ENCODE measurements at regions not wholly inside any gene's neighbourhood (a gene's known extent, or its start where the extent isn't known, plus 50 kb on each side); places are given as distances from the start of the nearest gene placed in this dataset.
A peak's percentile ranks its signal among the peaks of the same experiment; 100 is the strongest.

DNA sequence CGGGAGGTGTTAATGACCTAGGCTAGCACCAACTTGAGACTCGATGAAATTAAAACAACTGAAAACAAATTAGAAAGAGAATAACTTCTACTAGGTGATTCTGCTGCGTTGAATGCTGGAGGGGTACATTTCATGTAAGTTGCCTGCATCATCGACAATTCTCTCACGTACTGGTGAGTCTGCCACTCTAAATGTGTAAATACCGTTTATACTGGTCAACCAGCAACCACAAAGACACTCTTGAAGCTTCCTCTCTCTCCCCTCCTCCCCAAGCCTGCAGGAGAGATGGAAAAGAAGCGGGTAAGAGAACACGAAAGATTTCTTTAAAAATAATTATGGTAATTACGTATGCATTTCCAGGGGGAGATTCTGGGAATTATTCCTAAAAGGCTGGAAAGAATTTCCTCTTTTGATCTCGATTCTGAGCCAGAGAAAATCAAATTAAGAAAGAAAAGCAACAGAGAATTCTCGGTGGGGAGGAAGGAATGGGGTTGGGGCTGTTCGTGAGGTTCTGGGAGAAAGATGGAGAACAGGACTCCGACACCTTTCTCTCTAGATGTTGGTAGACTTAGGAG, 68.6 kb upstream of the MRTFB start:
- Histone ChIP-seq H3K27ac (ENCODE audit: low read depth, low read length) (peak overlapping the region; percentile 37), H3K27me3 (ENCODE audit: control insufficient read depth in 5 of 5, insufficient read depth in 4 of 5, low read length in 5 of 5) (no peaks in the 10 kb centered on the region), H3K4me3 (ENCODE audit: low read depth in 1 of 5, low read length in 5 of 5) (peak overlapping the region; percentile 46 to 76 (median 59)), H3K9ac (ENCODE audit: low read length in 5 of 5) (peak overlapping the region in 2 of 5 donors; percentile 12 to 60), H3K4me1 (ENCODE audit: control insufficient read depth in 5 of 5, insufficient read depth in 5 of 5, low read length in 5 of 5) (peaks cover 8 to 50% (median 30%) of the 10 kb centered on the region in 5 donors), H3K36me3 (ENCODE audit: control insufficient read depth in 5 of 5, insufficient read depth in 5 of 5, low read length in 5 of 5) (no peaks in the 10 kb centered on the region), H3K9me3 (ENCODE audit: control insufficient read depth in 5 of 5, low read length in 5 of 5) (no peaks in the 10 kb centered on the region)

GRCh38 chr16:14003074-14003570, 68.0 kb upstream of the MRTFB start:
- H3K9ac ChIP-seq (ENCODE audit: low read length in 5 of 5): peak overlapping the region in 3 of 5 donors; percentile 12 to 75 (median 60)
- H3K4me1 ChIP-seq (ENCODE audit: control insufficient read depth in 5 of 5, insufficient read depth in 5 of 5, low read length in 5 of 5): peaks cover 8 to 46% (median 30%) of the 10 kb centered on the region in 5 donors
- H3K27me3 ChIP-seq (ENCODE audit: control insufficient read depth in 5 of 5, insufficient read depth in 4 of 5, low read length in 5 of 5): no peaks in the 10 kb centered on the region
- peak overlapping the region; percentile 46 to 76 (median 59) for H3K4me3 ChIP-seq (ENCODE audit: low read depth in 1 of 5, low read length in 5 of 5)
- H3K27ac ChIP-seq (ENCODE audit: low read depth, low read length): peak overlapping the region; percentile 37
- H3K9me3 ChIP-seq (ENCODE audit: control insufficient read depth in 5 of 5, low read length in 5 of 5): no peaks in the 10 kb centered on the region
- no peaks in the 10 kb centered on the region for H3K36me3 ChIP-seq (ENCODE audit: control insufficient read depth in 5 of 5, insufficient read depth in 5 of 5, low read length in 5 of 5)

DNA sequence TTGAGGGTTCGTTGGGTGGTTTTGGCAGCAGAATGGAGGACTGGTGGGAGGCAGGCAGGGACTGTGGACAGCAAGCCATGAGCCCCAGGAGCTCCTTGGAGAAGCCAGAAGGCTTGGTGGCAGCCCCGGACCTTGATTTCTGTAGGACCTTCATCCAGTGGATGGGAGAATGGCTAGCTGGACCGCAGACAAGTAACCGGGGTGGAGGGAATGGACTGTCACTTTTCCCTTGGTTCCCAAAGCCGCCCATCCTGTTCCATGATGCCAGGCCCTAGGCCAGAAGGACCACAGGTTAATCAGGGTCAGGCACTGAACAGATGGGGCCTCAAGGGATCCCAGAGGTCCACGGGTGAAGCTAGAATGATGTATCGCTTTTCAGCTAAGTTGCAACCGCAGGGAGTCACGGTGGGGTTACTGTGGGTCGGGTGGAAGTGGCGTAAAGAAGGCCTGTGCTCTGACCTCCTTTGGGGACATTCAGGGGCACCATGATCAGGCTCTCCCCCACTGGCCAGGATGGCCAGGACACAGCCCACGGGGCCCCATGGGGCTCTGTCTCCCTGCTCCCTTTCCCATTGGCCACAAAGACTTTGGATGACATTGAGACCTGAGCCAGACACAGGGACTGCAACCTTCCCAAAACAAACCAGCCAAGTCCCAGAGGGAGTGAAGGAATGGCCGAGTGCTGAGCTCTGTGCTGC, 66.9 kb upstream of the MRTFB start:
- peaks cover 8 to 42% (median 30%) of the 10 kb centered on the region in 5 donors for H3K4me1 ChIP-seq (ENCODE audit: control insufficient read depth in 5 of 5, insufficient read depth in 5 of 5, low read length in 5 of 5)
- H3K27ac ChIP-seq (ENCODE audit: low read depth, low read length): peak overlapping the region; percentile 65
- H3K36me3 ChIP-seq (ENCODE audit: control insufficient read depth in 5 of 5, insufficient read depth in 5 of 5, low read length in 5 of 5): no peaks in the 10 kb centered on the region

GRCh38 chr16:14004729-14005315, 66.3 kb upstream of the MRTFB start:
- H3K4me3 ChIP-seq (ENCODE audit: low read depth in 1 of 5, low read length in 5 of 5): peak overlapping the region in 1 of 5 donors; percentile 9
- H3K4me1 ChIP-seq (ENCODE audit: control insufficient read depth in 5 of 5, insufficient read depth in 5 of 5, low read length in 5 of 5): peaks cover 8 to 36% (median 30%) of the 10 kb centered on the region in 5 donors
- peak overlapping the region in 1 of 5 donors; percentile 38 for H3K9ac ChIP-seq (ENCODE audit: low read length in 5 of 5)
- peak overlapping the region; percentile 65 for H3K27ac ChIP-seq (ENCODE audit: low read depth, low read length)
- no peaks in the 10 kb centered on the region for H3K36me3 ChIP-seq (ENCODE audit: control insufficient read depth in 5 of 5, insufficient read depth in 5 of 5, low read length in 5 of 5)
- H3K27me3 ChIP-seq (ENCODE audit: control insufficient read depth in 5 of 5, insufficient read depth in 4 of 5, low read length in 5 of 5): no peaks in the 10 kb centered on the region
- H3K9me3 ChIP-seq (ENCODE audit: control insufficient read depth in 5 of 5, low read length in 5 of 5): no peaks in the 10 kb centered on the region

More for the DNA sequence above, 66.9 kb upstream of the MRTFB start:
- Histone ChIP-seq H3K27me3 (ENCODE audit: control insufficient read depth in 5 of 5, insufficient read depth in 4 of 5, low read length in 5 of 5) (no peaks in the 10 kb centered on the region), H3K4me3 (ENCODE audit: low read depth in 1 of 5, low read length in 5 of 5) (peak overlapping the region in 1 of 5 donors; percentile 9), H3K9me3 (ENCODE audit: control insufficient read depth in 5 of 5, low read length in 5 of 5) (no peaks in the 10 kb centered on the region), H3K9ac (ENCODE audit: low read length in 5 of 5) (peak overlapping the region in 1 of 5 donors; percentile 38)

DNA sequence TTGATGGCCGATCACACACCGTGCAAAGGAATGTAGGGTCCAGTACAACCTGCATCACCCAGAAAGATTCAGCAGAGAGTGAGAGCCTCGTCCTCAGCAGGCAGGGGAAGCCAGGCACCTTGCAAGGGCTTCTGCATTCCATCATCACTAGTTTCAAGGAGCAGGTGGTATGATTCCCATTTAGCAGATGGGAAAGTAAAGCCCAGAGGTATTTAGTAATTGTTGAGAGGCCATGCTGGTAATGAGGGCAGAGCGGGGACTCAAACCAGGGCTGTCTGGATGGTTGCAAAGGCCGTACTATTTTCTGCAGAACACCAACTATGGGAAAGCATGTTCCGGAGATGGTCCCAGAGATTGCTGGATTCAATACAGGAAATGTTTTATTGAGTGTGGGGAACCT, 65.8 kb upstream of the MRTFB start:
- H3K27me3 ChIP-seq (ENCODE audit: control insufficient read depth in 5 of 5, insufficient read depth in 4 of 5, low read length in 5 of 5): no peaks in the 10 kb centered on the region
- H3K27ac ChIP-seq (ENCODE audit: low read depth, low read length): peak overlapping the region; percentile 65
- no peaks in the 10 kb centered on the region for H3K36me3 ChIP-seq (ENCODE audit: control insufficient read depth in 5 of 5, insufficient read depth in 5 of 5, low read length in 5 of 5)
- no peak overlapping the region for H3K4me3 ChIP-seq (ENCODE audit: low read depth in 1 of 5, low read length in 5 of 5)
- peaks cover 8 to 33% (median 30%) of the 10 kb centered on the region in 5 donors for H3K4me1 ChIP-seq (ENCODE audit: control insufficient read depth in 5 of 5, insufficient read depth in 5 of 5, low read length in 5 of 5)
- no peak overlapping the region for H3K9ac ChIP-seq (ENCODE audit: low read length in 5 of 5)
- H3K9me3 ChIP-seq (ENCODE audit: control insufficient read depth in 5 of 5, low read length in 5 of 5): no peaks in the 10 kb centered on the region

- Histone ChIP-seq H3K9me3 (ENCODE audit: control insufficient read depth in 5 of 5, low read length in 5 of 5) (no peaks in the 10 kb centered on the region), H3K36me3 (ENCODE audit: control insufficient read depth in 5 of 5, insufficient read depth in 5 of 5, low read length in 5 of 5) (no peaks in the 10 kb centered on the region), H3K27me3 (ENCODE audit: control insufficient read depth in 5 of 5, insufficient read depth in 4 of 5, low read length in 5 of 5) (no peaks in the 10 kb centered on the region), H3K9ac (ENCODE audit: low read length in 5 of 5) (no peak overlapping the region), H3K4me3 (ENCODE audit: low read depth in 1 of 5, low read length in 5 of 5) (no peak overlapping the region), H3K27ac (ENCODE audit: low read depth, low read length) (no peak overlapping the region), H3K4me1 (ENCODE audit: control insufficient read depth in 5 of 5, insufficient read depth in 5 of 5, low read length in 5 of 5) (peaks cover 12 to 41% (median 38%) of the 10 kb centered on the region in 5 donors)
Measured at GRCh38 chr16:14007450-14007849, 63.7 kb upstream of the MRTFB start.

DNA sequence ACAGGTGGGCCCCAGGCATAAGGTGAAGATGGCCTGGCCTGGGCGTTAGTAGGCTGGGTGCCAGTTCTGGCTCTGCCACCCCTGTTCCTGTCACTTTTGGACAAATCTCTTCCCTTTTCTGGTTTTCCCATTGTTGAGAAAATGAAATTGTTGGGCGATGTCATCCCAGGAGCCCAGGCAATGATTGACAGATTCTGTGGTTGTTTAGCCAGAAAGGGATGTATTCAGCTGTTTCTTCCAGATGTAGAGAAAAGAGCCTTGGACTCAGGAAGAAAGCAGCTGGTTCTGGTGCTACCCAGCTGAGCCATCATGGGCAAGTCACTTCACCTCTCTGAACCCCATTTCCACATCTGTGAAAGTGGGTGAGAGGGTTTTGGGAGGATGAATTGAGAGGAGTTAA, 60.1 kb upstream of the MRTFB start:
- Histone ChIP-seq H3K4me3 (ENCODE audit: low read depth in 1 of 5, low read length in 5 of 5) (no peak overlapping the region), H3K9ac (ENCODE audit: low read length in 5 of 5) (no peak overlapping the region), H3K27ac (ENCODE audit: low read depth, low read length) (no peak overlapping the region), H3K27me3 (ENCODE audit: control insufficient read depth in 5 of 5, insufficient read depth in 4 of 5, low read length in 5 of 5) (no peaks in the 10 kb centered on the region), H3K9me3 (ENCODE audit: control insufficient read depth in 5 of 5, low read length in 5 of 5) (no peaks in the 10 kb centered on the region), H3K4me1 (ENCODE audit: control insufficient read depth in 5 of 5, insufficient read depth in 5 of 5, low read length in 5 of 5) (peaks cover 18 to 46% (median 40%) of the 10 kb centered on the region in 5 donors), H3K36me3 (ENCODE audit: control insufficient read depth in 5 of 5, insufficient read depth in 5 of 5, low read length in 5 of 5) (no peaks in the 10 kb centered on the region)

- H3K27ac ChIP-seq (ENCODE audit: low read depth, low read length): no peak overlapping the region
- no peaks in the 10 kb centered on the region for H3K9me3 ChIP-seq (ENCODE audit: control insufficient read depth in 5 of 5, low read length in 5 of 5)
- H3K27me3 ChIP-seq (ENCODE audit: control insufficient read depth in 5 of 5, insufficient read depth in 4 of 5, low read length in 5 of 5): no peaks in the 10 kb centered on the region
- H3K4me3 ChIP-seq (ENCODE audit: low read depth in 1 of 5, low read length in 5 of 5): no peak overlapping the region
- H3K4me1 ChIP-seq (ENCODE audit: control insufficient read depth in 5 of 5, insufficient read depth in 5 of 5, low read length in 5 of 5): peaks cover 19 to 46% (median 46%) of the 10 kb centered on the region in 5 donors
- H3K36me3 ChIP-seq (ENCODE audit: control insufficient read depth in 5 of 5, insufficient read depth in 5 of 5, low read length in 5 of 5): no peaks in the 10 kb centered on the region
- H3K9ac ChIP-seq (ENCODE audit: low read length in 5 of 5): no peak overlapping the region
Measured at GRCh38 chr16:14011846-14012245, 59.3 kb upstream of the MRTFB start.

DNA sequence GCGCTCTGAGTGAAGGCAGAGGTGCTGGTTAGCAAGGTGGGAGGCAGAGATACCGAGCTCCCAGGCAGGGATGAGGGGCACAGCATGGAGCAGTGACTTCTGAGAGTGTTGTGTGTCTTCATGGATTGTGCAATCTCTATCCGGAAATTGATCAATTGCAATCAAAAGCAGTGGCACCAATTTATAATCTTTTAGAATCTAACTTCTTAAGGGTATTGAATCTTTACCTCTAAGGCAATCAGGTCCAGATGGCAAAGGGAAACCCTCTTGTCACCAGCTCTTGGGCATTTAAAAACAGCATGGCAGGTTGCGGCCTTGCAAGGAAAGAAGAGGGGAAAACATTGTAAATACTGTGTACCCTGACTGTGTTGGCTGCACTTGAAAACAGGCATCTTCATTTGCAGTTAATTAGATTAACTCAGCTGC, 58.0 kb upstream of the MRTFB start:
- H3K4me3 ChIP-seq (ENCODE audit: low read depth in 1 of 5, low read length in 5 of 5): peak overlapping the region in 3 of 5 donors; percentile 3 to 53 (median 37)
- peak overlapping the region in 2 of 5 donors; percentile 63 to 70 for H3K9ac ChIP-seq (ENCODE audit: low read length in 5 of 5)
- peak overlapping the region; percentile 93 for H3K27ac ChIP-seq (ENCODE audit: low read depth, low read length)

More for the DNA sequence above, 58.0 kb upstream of the MRTFB start:
- Histone ChIP-seq H3K36me3 (ENCODE audit: control insufficient read depth in 5 of 5, insufficient read depth in 5 of 5, low read length in 5 of 5) (no peaks in the 10 kb centered on the region), H3K9me3 (ENCODE audit: control insufficient read depth in 5 of 5, low read length in 5 of 5) (no peaks in the 10 kb centered on the region), H3K4me1 (ENCODE audit: control insufficient read depth in 5 of 5, insufficient read depth in 5 of 5, low read length in 5 of 5) (peaks cover 19 to 50% (median 46%) of the 10 kb centered on the region in 5 donors), H3K27me3 (ENCODE audit: control insufficient read depth in 5 of 5, insufficient read depth in 4 of 5, low read length in 5 of 5) (no peaks in the 10 kb centered on the region)

All from subcutaneous abdominal adipose tissue (tissue), 5 donors.